ENCODE measurements at regions not wholly inside any gene's neighbourhood (a gene's known extent, or its start where the extent isn't known, plus 50 kb on each side); places are given as distances from the start of the nearest gene placed in this dataset.

DNA sequence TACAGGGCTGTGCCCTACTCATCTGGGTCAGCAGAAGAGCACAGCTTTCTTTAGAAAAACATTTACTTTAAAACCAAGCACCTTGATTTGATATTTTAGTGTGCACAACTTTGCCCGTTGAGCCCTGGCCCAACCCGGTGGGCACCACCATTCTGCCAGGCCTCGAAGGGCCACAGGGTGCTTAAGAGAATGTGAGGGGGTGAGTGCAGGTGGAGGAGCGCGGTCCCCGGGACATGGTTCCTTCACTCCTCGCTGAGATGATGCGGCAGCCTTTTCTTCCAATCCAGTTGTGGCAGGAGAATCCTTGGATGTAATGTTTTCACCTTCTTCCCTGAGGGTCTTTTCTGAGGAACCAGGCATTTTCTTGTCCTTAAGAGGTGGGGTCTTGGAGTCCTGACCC is 119.0 kb downstream of the RPIA start:
- Histone ChIP-seq H3K27me3 (no peaks in the 10 kb centered on the region), H3K36me3 (no peaks in the 10 kb centered on the region), H3K9me3 (no peaks in the 10 kb centered on the region), H3K4me1 (no peaks in the 10 kb centered on the region), H3K4me3 (no peak overlapping the region), H3K27ac (no peak overlapping the region)
- TF ChIP-seq, protein P1, sequence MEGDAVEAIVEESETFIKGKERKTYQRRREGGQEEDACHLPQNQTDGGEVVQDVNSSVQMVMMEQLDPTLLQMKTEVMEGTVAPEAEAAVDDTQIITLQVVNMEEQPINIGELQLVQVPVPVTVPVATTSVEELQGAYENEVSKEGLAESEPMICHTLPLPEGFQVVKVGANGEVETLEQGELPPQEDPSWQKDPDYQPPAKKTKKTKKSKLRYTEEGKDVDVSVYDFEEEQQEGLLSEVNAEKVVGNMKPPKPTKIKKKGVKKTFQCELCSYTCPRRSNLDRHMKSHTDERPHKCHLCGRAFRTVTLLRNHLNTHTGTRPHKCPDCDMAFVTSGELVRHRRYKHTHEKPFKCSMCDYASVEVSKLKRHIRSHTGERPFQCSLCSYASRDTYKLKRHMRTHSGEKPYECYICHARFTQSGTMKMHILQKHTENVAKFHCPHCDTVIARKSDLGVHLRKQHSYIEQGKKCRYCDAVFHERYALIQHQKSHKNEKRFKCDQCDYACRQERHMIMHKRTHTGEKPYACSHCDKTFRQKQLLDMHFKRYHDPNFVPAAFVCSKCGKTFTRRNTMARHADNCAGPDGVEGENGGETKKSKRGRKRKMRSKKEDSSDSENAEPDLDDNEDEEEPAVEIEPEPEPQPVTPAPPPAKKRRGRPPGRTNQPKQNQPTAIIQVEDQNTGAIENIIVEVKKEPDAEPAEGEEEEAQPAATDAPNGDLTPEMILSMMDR (IDR thresholded peaks at IDR 0.05): no peak
- intact Hi-C loops (cut with DNase I): no loop called here
- no peak for DNase-seq (ENCODE audit: low spot score in 2 of 2)

DNA sequence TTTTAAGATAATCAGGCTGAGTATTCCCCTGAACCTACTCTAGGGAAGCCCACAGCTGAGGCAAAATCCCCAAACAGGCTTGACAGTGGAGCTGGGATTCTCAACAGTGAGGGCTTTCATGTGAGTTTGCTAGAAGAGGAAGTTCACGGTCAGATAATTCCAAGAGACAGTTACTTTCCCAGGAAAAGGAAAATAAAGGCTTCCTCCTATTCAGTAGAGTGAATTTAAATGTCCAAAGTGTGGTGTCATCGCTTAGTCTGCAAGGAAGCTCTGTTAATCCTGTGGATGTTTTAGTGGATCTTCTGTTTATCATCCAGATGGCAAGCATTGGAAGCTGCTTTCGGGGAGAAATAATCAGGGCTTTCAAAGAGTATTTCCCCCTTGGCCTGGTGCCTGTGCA is 119.8 kb downstream of the RPIA start:
- TF ChIP-seq, protein P1 (IDR thresholded peaks at IDR 0.05): no peak
- Histone ChIP-seq H3K27ac (no peak overlapping the region), H3K4me1 (no peaks in the 10 kb centered on the region), H3K4me3 (no peak overlapping the region), H3K9me3 (no peaks in the 10 kb centered on the region), H3K36me3 (no peaks in the 10 kb centered on the region), H3K27me3 (no peaks in the 10 kb centered on the region)
- no peak for DNase-seq (ENCODE audit: low spot score in 2 of 2)
- intact Hi-C loops (cut with DNase I): no loop called here

DNA sequence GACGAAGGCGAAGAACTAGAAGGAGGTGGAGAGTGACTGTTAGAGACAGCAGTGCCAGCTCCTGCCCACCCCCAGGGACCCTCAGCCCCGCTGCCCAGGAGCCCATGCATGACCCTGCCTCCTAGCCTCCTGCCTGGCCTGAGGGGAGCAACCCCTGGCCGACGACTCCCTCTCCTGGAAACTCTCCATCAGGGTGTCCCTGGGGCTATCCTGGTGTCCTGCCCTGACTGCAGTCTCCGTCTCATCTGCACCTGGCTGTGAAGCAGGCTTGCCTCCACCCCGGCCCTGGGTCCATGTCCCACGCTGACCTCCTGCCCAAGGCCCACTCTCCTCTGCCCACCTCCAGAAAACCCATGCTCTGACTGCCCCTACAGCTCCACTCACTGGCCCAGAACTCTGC is 120.2 kb downstream of the RPIA start:
- H3K27ac ChIP-seq: no peak overlapping the region
- intact Hi-C loops (cut with DNase I): no loop called here
- no peaks in the 10 kb centered on the region for H3K36me3 ChIP-seq
- H3K4me1 ChIP-seq: no peaks in the 10 kb centered on the region
- DNase-seq (ENCODE audit: low spot score in 2 of 2): no peak
- no peaks in the 10 kb centered on the region for H3K27me3 ChIP-seq
- TF ChIP-seq, protein P1 (IDR thresholded peaks at IDR 0.05): no peak
- no peak overlapping the region for H3K4me3 ChIP-seq
- no peaks in the 10 kb centered on the region for H3K9me3 ChIP-seq

DNA sequence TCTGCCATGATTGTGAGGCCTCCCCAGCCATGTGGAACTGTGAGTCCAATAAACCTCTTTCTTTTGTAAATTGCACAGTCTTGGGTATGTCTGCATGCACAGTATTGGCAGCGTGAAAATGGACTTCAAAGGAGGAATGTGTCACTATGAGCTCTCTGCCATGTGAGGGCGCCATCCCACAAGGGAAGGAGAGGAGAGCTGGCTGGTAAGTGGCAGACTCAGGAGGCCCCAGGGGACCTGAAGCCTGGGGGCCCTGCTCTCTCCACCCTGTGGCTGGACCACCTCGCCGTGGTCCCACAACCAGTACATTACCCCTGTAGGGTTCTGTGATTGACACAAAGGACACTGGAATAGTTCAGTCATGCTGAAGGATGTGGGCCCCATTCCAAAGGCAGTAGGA is 122.1 kb downstream of the RPIA start:
- Histone ChIP-seq H3K4me3 (no peak overlapping the region), H3K4me1 (no peaks in the 10 kb centered on the region), H3K36me3 (no peaks in the 10 kb centered on the region), H3K9me3 (no peaks in the 10 kb centered on the region), H3K27me3 (no peaks in the 10 kb centered on the region), H3K27ac (no peak overlapping the region)
- no peak for DNase-seq (ENCODE audit: low spot score in 2 of 2)
- intact Hi-C loops (cut with DNase I): no loop called here
- TF ChIP-seq, protein P1 (IDR thresholded peaks at IDR 0.05): no peak

DNA sequence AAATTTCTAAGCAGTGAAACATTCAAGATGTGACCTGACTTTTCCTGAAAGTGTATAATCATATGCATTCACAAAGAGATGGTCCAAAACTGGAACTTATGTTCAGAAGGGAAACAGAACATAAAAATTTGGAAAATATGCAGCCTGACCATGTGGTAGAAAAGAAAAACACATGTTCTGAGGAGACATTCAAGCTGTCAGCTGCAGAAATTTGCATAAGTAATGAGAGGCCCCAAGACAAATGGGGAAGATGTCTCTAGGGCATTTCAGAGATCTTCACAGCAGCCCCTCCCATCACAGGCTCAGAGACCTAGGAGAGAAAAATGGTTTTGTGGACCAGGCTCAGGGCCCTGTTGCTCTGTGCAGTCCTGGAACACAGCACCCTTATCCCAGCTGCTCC is 123.8 kb downstream of the RPIA start:
- intact Hi-C loops (cut with DNase I): no loop called here
- Histone ChIP-seq H3K4me1 (no peaks in the 10 kb centered on the region), H3K27ac (no peak overlapping the region), H3K4me3 (no peak overlapping the region), H3K27me3 (no peaks in the 10 kb centered on the region), H3K36me3 (no peaks in the 10 kb centered on the region), H3K9me3 (no peaks in the 10 kb centered on the region)
- TF ChIP-seq, protein P1 (IDR thresholded peaks at IDR 0.05): no peak
- DNase-seq (ENCODE audit: low spot score in 2 of 2): no peak

DNA sequence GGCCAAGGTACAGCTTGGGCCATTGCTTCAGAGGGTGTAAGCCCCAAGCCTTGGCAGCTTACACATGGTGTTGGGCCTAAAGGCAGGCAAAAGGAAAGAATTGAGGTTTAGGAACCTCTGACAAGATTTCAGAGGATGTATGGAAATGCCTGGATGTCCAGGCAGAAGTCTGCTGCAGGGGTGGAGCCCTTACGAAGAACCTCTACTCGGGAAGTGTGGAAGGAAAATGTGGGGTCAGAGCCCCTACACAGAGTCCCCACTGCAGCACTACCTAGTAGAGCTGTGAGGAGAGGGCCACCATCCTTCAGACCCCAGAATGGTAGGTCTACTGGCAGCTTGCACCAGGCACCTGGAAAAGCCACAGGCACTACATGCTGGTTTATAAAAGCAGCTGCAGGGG is 124.2 kb downstream of the RPIA start:
- Histone ChIP-seq H3K9me3 (no peaks in the 10 kb centered on the region), H3K27ac (no peak overlapping the region), H3K4me1 (no peaks in the 10 kb centered on the region), H3K36me3 (no peaks in the 10 kb centered on the region), H3K27me3 (no peaks in the 10 kb centered on the region), H3K4me3 (no peak overlapping the region)
- intact Hi-C loops (cut with DNase I): no loop called here
- DNase-seq (ENCODE audit: low spot score in 2 of 2): no peak
- TF ChIP-seq, protein P1 (IDR thresholded peaks at IDR 0.05): no peak

Measured in ascending aorta (tissue), 2 donors.